ENCODE measurements at regions not wholly inside any gene's neighbourhood (a gene's known extent, or its start where the extent isn't known, plus 50 kb on each side); places are given as distances from the start of the nearest gene placed in this dataset.
"Not testable (repeated sequence)": the region's sequence is repeated elsewhere in the genome, so short reads cannot be mapped to it uniquely, and the experiment has no call there.

GRCh38 chr20:60170116-60170515, 211.9 kb downstream of the CDH26 start:
- Mint-ChIP-seq H3K4me1 (peaks cover 11% of the 10 kb centered on the region), H3K27ac (ENCODE audit: low read depth) (no peak overlapping the region), H3K9me3 (no peaks in the 10 kb centered on the region), H3K27me3 (no peaks in the 10 kb centered on the region), H3K4me3 (no peak overlapping the region), H3K36me3 (ENCODE audit: insufficient read depth) (no peaks in the 10 kb centered on the region)
- DNase-seq (ENCODE audit: low spot score in 2 of 2) = no peak
- ATAC-seq (replicated peaks; ENCODE audit: extremely low read depth, poor library complexity, severe bottlenecking) = no peak

DNA sequence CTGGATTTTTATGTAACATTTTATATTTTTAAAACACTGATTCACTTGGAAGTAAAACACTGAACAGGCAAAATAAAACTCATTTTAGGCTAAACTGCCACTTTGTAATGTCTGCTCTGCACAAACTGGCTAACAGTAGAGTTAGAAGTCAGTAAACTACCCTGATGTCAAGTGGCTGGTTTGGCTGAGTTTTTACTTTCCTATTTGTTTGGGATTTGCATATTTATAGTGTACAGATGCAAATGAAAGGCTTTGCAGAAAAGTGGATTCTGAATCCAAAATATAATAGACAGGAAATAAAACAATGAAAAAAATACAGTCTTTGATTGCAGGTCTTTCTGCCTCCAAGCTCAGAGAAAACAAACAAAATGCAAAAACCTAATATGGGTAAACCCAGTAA, 213.1 kb downstream of the CDH26 start:
- no peak overlapping the region for H3K4me3 Mint-ChIP-seq
- no peak overlapping the region for H3K27ac Mint-ChIP-seq (ENCODE audit: low read depth)
- H3K9me3 Mint-ChIP-seq = no peaks in the 10 kb centered on the region
- DNase-seq (ENCODE audit: low spot score in 2 of 2) (no peak), ATAC-seq (replicated peaks; ENCODE audit: extremely low read depth, poor library complexity, severe bottlenecking) (no peak)
- no peaks in the 10 kb centered on the region for H3K36me3 Mint-ChIP-seq (ENCODE audit: insufficient read depth)
- H3K4me1 Mint-ChIP-seq = peaks cover 11% of the 10 kb centered on the region
- no peaks in the 10 kb centered on the region for H3K27me3 Mint-ChIP-seq

GRCh38 chr20:60171738-60172137, 213.5 kb downstream of the CDH26 start:
- no peak overlapping the region for H3K4me3 Mint-ChIP-seq
- no peaks in the 10 kb centered on the region for H3K36me3 Mint-ChIP-seq (ENCODE audit: insufficient read depth)
- no peak for ATAC-seq (replicated peaks; ENCODE audit: extremely low read depth, poor library complexity, severe bottlenecking)
- no peaks in the 10 kb centered on the region for H3K27me3 Mint-ChIP-seq
- no peak overlapping the region for H3K27ac Mint-ChIP-seq (ENCODE audit: low read depth)
- no peaks in the 10 kb centered on the region for H3K9me3 Mint-ChIP-seq
- H3K4me1 Mint-ChIP-seq = peaks cover 11% of the 10 kb centered on the region
- DNase-seq (ENCODE audit: low spot score in 2 of 2) = no peak

DNA sequence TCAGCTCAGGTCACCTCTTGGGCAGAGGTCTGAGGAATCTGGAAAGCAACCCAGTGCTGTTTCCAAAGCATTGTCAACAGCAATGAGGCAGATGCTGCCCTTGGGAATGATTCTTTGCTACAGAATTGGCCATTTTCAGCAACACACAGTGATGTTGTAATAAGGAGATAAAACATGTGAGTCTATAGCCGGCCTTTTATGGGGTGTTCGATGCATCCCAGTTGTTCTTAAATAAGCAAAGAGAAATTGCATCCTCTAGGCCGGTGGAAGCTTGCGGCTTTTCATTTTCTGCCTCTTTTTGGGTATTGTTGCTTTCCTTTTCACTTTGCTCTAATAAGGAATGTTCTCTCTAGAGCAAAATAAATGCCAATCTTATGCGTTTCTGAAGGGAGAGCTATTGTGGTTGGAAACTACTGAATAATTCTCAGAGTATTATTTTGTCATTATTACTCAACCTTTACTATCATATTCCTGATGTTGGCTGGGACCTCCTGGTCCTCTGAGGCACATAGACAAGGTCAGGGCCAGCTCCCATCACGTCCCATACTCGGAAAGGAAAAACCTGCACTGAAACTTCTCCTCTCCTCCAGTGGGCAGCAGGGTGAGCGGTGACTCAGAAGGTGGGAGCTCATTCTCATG, 214.2 kb downstream of the CDH26 start:
- DNase-seq (ENCODE audit: low spot score in 2 of 2) (no peak), ATAC-seq (replicated peaks; ENCODE audit: extremely low read depth, poor library complexity, severe bottlenecking) (no peak)
- H3K27me3 Mint-ChIP-seq = no peaks in the 10 kb centered on the region
- H3K4me3 Mint-ChIP-seq = no peak overlapping the region
- no peaks in the 10 kb centered on the region for H3K36me3 Mint-ChIP-seq (ENCODE audit: insufficient read depth)
- H3K27ac Mint-ChIP-seq (ENCODE audit: low read depth) = no peak overlapping the region
- H3K4me1 Mint-ChIP-seq = peaks cover 15% of the 10 kb centered on the region
- no peaks in the 10 kb centered on the region for H3K9me3 Mint-ChIP-seq

DNA sequence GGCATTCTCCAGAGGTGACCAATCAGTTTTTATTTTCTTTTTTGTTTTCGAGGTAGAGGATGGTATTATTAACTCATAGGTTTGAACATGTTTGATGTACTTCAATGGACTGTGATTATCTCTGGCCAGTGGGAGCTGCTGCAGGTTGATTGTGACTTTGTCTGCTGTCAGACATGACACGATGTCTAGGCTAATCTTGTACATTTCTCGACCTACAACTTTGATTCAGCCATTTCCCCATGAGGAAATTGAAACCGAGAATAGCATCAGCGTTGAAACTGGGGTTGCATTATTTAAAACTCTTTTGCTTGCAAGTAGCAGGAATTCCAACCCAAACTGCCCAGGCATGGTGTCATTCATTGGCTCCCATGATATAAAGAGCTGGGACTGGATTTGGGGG, 218.9 kb downstream of the CDH26 start:
- DNase-seq (ENCODE audit: low spot score in 2 of 2) (no peak), ATAC-seq (replicated peaks; ENCODE audit: extremely low read depth, poor library complexity, severe bottlenecking) (no peak)
- no peak overlapping the region for H3K27ac Mint-ChIP-seq (ENCODE audit: low read depth)
- no peak overlapping the region for H3K4me3 Mint-ChIP-seq
- H3K9me3 Mint-ChIP-seq = no peaks in the 10 kb centered on the region
- H3K27me3 Mint-ChIP-seq = no peaks in the 10 kb centered on the region
- peaks cover 7% of the 10 kb centered on the region for H3K4me1 Mint-ChIP-seq
- H3K36me3 Mint-ChIP-seq (ENCODE audit: insufficient read depth) = no peaks in the 10 kb centered on the region

DNA sequence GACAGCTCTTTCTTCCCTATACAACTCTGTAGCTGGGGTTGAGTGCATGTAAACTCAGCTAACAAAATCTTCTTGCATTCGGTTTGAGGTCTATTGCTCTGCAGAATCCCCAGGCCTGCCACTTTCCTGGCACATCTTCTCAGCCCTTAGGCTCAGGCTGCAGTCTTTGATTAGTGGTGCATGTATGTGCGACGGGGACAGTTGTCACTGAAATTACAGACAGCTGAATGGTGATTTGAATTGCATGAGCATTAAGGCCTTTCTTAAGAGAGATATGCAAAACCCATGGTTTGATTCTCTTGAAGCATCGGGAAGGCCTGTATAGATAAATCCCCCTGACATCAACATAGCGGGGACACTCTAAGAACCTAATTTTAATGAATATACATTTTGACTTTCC, 222.8 kb downstream of the CDH26 start:
- Mint-ChIP-seq H3K27ac (ENCODE audit: low read depth) (no peak overlapping the region), H3K36me3 (ENCODE audit: insufficient read depth) (peaks cover 2% of the 10 kb centered on the region)

GRCh38 chr20:60186412-60186811, 228.2 kb downstream of the CDH26 start:
- no peaks in the 10 kb centered on the region for H3K4me1 Mint-ChIP-seq
- no peaks in the 10 kb centered on the region for H3K9me3 Mint-ChIP-seq
- no peak overlapping the region for H3K4me3 Mint-ChIP-seq
- peaks cover 2% of the 10 kb centered on the region for H3K36me3 Mint-ChIP-seq (ENCODE audit: insufficient read depth)
- peaks cover 11% of the 10 kb centered on the region for H3K27me3 Mint-ChIP-seq
- no peak for ATAC-seq (replicated peaks; ENCODE audit: extremely low read depth, poor library complexity, severe bottlenecking)
- DNase-seq (ENCODE audit: low spot score in 2 of 2) = no peak
- no peak overlapping the region for H3K27ac Mint-ChIP-seq (ENCODE audit: low read depth)

More for the DNA sequence above, 222.8 kb downstream of the CDH26 start:
- Mint-ChIP-seq H3K27me3 (no peaks in the 10 kb centered on the region), H3K4me1 (peaks cover 7% of the 10 kb centered on the region), H3K4me3 (no peak overlapping the region), H3K9me3 (no peaks in the 10 kb centered on the region)
- ATAC-seq (replicated peaks; ENCODE audit: extremely low read depth, poor library complexity, severe bottlenecking) (no peak), DNase-seq (ENCODE audit: low spot score in 2 of 2) (no peak)

DNA sequence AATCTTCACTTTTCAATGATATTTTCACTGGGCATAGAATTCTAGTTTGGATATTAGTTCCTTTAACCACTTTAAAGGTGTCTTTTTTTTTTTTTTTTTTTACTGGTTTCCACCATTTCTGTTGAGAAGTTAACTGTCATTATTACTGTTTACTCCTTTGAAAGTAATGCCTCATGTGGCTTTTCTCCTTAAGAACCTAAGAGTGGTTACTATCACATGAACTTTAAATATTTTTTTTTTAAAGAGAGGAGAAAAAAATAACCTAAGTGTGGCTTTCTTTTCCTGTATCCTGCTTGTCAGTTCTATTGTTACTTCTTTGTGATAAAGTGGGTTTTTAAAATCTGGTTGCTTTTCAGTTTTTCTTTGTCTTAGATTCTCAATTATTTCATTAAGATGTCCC, 229.5 kb downstream of the CDH26 start:
- H3K36me3 Mint-ChIP-seq (ENCODE audit: insufficient read depth) = peaks cover 2% of the 10 kb centered on the region
- DNase-seq (ENCODE audit: low spot score in 2 of 2) (no peak), ATAC-seq (replicated peaks; ENCODE audit: extremely low read depth, poor library complexity, severe bottlenecking) (no peak)
- H3K4me1 Mint-ChIP-seq = no peaks in the 10 kb centered on the region
- H3K27ac Mint-ChIP-seq (ENCODE audit: low read depth) = no peak overlapping the region
- H3K4me3 Mint-ChIP-seq = no peak overlapping the region
- peaks cover 13% of the 10 kb centered on the region for H3K27me3 Mint-ChIP-seq
- no peaks in the 10 kb centered on the region for H3K9me3 Mint-ChIP-seq

- ATAC-seq (replicated peaks; ENCODE audit: extremely low read depth, poor library complexity, severe bottlenecking) (no peak), DNase-seq (ENCODE audit: low spot score in 2 of 2) (no peak)
- no peaks in the 10 kb centered on the region for H3K9me3 Mint-ChIP-seq
- H3K4me1 Mint-ChIP-seq = no peaks in the 10 kb centered on the region
- no peak overlapping the region for H3K4me3 Mint-ChIP-seq
- no peak overlapping the region for H3K27ac Mint-ChIP-seq (ENCODE audit: low read depth)
- no peaks in the 10 kb centered on the region for H3K36me3 Mint-ChIP-seq (ENCODE audit: insufficient read depth)
- H3K27me3 Mint-ChIP-seq = peaks cover 13% of the 10 kb centered on the region
Observed at GRCh38 chr20:60191014-60191413, 232.8 kb downstream of the CDH26 start.

DNA sequence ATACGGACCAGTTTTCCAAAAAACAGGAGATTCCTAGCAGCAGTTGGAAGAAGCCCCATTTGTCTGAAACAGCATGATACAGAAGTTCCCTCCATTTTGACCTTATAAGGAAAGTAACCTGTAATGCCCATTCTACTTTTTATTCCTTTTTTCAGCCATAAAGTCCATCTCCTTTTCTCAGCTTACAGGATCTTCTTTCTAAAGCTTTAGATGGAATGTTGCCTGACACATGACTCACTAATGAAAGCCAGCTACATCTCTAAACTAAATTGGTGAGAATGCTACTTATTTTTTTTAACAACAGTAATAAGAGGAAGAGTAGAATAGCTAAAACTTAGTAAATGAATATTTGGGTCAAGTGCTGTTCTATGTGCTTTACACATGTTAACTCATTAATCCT, 234.1 kb downstream of the CDH26 start:
- DNase-seq (ENCODE audit: low spot score in 2 of 2) (no peak), ATAC-seq (replicated peaks; ENCODE audit: extremely low read depth, poor library complexity, severe bottlenecking) (no peak)
- peaks cover 13% of the 10 kb centered on the region for H3K27me3 Mint-ChIP-seq
- no peaks in the 10 kb centered on the region for H3K9me3 Mint-ChIP-seq
- H3K27ac Mint-ChIP-seq (ENCODE audit: low read depth) = no peak overlapping the region
- no peaks in the 10 kb centered on the region for H3K36me3 Mint-ChIP-seq (ENCODE audit: insufficient read depth)
- no peaks in the 10 kb centered on the region for H3K4me1 Mint-ChIP-seq
- no peak overlapping the region for H3K4me3 Mint-ChIP-seq

DNA sequence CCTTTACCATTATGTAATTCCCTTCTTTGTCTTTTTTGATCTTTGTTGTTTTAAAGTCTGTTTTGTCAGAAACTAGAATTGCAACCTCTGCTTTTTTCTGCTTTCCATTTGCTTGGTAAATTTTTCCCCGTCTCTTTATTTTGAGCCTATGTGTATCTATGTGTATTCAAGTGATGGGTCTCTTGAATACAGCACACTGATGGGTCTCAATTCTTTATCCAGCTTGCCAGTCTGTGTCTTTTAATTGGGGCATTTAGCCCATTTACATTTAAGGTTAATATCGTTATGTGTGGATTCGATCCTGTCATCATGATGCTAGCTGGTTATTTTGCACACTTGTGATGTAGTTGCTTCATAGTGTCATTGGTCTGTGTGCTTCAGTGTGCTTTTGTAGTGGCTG, 240.9 kb downstream of the CDH26 start:
- not testable (repeated sequence) for H3K4me1 Mint-ChIP-seq; H3K36me3 Mint-ChIP-seq (ENCODE audit: insufficient read depth); ATAC-seq (replicated peaks; ENCODE audit: extremely low read depth, poor library complexity, severe bottlenecking); H3K27ac Mint-ChIP-seq (ENCODE audit: low read depth); H3K4me3 Mint-ChIP-seq; DNase-seq (ENCODE audit: low spot score in 2 of 2)
- H3K27me3 Mint-ChIP-seq = peaks cover 14% of the 10 kb centered on the region
- peaks cover 14% of the 10 kb centered on the region for H3K9me3 Mint-ChIP-seq

- no peak for DNase-seq (ENCODE audit: low spot score in 2 of 2)
- no peaks in the 10 kb centered on the region for H3K4me1 Mint-ChIP-seq
- H3K4me3 Mint-ChIP-seq = no peak overlapping the region
- ATAC-seq (replicated peaks; ENCODE audit: extremely low read depth, poor library complexity, severe bottlenecking) = no peak
- no peak overlapping the region for H3K27ac Mint-ChIP-seq (ENCODE audit: low read depth)
- H3K27me3 Mint-ChIP-seq = peaks cover 14% of the 10 kb centered on the region
- peaks cover 14% of the 10 kb centered on the region for H3K9me3 Mint-ChIP-seq
- peaks cover 2% of the 10 kb centered on the region for H3K36me3 Mint-ChIP-seq (ENCODE audit: insufficient read depth)
Observed at GRCh38 chr20:60199866-60200265, 241.6 kb downstream of the CDH26 start.

DNA sequence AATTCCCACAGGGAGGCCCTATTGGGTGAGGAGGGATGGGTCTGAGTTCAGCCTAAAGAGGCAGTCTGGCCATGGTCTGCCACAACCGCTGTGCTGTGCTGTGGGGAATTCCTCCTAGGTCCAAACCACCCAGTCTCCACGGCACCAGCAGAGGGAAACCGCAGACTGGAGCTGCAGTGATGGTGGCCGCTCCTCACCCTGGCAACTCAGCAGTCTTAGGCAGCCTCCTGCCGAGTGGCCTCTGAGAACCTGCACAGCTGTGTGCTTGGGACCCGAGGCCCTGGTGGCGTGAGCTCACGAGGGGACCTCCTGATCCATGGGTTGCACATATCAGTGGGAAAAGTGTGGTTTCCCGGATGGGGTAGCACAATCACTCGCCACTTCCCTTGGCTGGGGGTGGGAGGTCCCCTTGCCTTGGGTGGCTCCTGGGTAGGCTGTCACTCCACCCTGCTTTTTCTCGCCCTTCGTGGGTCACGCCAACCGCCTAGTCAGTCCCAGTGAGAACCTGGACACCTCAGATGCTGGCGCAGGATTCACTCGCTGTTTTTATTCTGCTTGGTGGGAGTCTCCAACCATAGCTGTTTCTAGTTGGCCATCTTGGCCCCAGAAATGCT, 242.2 kb downstream of the CDH26 start:
- peaks cover 14% of the 10 kb centered on the region for H3K9me3 Mint-ChIP-seq
- no peak for ATAC-seq (replicated peaks; ENCODE audit: extremely low read depth, poor library complexity, severe bottlenecking)
- DNase-seq (ENCODE audit: low spot score in 2 of 2) = no peak
- no peak overlapping the region for H3K27ac Mint-ChIP-seq (ENCODE audit: low read depth)
- H3K4me3 Mint-ChIP-seq = no peak overlapping the region
- no peaks in the 10 kb centered on the region for H3K4me1 Mint-ChIP-seq
- peaks cover 14% of the 10 kb centered on the region for H3K27me3 Mint-ChIP-seq
- peaks cover 2% of the 10 kb centered on the region for H3K36me3 Mint-ChIP-seq (ENCODE audit: insufficient read depth)
